GM12892 (cell line): ENCODE measurements at regions not wholly inside any gene's neighbourhood (a gene's known extent, or its start where the extent isn't known, plus 50 kb on each side); places are given as distances from the start of the nearest gene placed in this dataset.
"Not testable (repeated sequence)": the region's sequence is repeated elsewhere in the genome, so short reads cannot be mapped to it uniquely, and the experiment has no call there.

ENCODE experiments used
- DNase-seq: peaks from one replicate; pipeline ENCODE4 v3.0.0; 2011; ENCODE audit not compliant: insufficient read length
- FAIRE-seq: peaks from 2 replicates; lab custom pipeline; 2011; peaks lifted over from hg19 to GRCh38; lab: Jason Lieb, UNC
- POLR2A ChIP-seq: IDR thresholded peaks from 2 replicates; pipeline ENCODE4 v1.6.1; 2011; ENCODE audit warnings: low read depth, low read length, control low read depth
- POLR2AphosphoS5 ChIP-seq: IDR thresholded peaks from 2 replicates; pipeline ENCODE4 v1.6.1; 2011; ENCODE audit warnings: low read depth, low read length, control low read depth
- TAF1 ChIP-seq: IDR thresholded peaks from 2 replicates; pipeline ENCODE4 v1.6.1; 2011; ENCODE audit warnings: low read depth, mild to moderate bottlenecking, control low read depth, low read length, borderline replicate concordance

DNA sequence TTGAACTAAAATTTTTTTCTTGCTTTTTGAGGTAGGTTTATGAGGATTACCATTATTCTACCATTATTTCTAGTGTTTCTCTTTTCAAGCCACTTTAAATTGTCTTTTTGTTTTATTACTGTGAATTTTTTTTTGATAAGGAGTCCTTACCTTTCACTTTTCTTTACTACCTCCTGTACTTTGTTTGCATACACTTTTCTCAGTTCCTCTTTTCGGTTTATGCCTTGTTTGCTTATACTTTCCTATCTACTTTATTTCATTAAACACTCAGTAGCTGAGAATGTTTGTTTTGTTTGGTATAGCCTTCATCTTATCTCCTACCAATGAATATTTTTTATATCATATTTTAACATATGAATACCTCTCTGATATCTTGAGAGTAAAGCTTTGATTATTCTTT lies 147.9 kb downstream of the TFAP2B start:
- FAIRE-seq (no peak), DNase-seq (no peak)
- TF ChIP-seq POLR2AphosphoS5 (no peak), POLR2A (no peak), TAF1 (no peak)

GRCh38 chr6:50966986-50967385 lies 148.3 kb downstream of the TFAP2B start:
- FAIRE-seq (no peak), DNase-seq (no peak)
- TF ChIP-seq TAF1: no peak
- TF ChIP-seq POLR2AphosphoS5: no peak
- TF ChIP-seq POLR2A: no peak

DNA sequence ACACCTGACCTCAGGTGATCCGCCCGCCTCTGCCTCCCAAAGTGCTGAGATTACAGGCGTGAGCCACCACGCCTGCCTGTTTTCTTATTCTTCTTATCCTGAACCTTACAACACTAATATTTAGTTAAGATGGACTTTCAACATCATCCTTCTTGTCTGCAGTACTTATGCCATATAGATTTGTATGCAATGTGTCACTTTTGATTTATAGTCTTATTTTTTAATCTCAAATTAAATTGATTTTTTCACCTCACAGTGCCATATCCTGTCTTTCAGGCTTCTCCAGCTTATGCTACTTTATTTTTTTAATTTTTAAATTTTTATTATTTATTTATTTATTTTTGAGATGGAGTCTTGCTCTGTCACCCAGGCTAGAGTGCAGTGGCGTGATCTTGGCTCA lies 149.6 kb downstream of the TFAP2B start:
- not testable (repeated sequence) for DNase-seq, FAIRE-seq

DNA sequence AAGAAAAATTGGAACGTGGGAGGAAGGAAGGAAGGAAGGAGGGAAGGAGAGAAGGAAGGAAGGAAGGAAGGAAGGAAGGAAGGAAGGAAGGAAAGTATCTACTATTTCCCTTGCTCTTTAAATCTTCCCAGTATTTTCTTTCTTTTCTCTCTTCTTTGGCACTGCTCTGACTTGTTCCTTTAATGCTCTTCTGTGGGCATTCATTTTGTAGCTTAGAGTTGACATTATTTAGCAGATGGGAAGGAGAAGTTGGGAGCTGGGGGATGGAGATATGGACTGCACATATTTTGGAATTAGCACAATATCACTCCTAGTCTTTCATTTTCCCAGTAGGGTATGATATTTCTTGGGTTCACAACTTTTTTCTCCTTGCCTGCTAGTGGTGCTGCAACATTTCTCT lies 152.2 kb downstream of the TFAP2B start:
- DNase-seq: no peak
- no peak for FAIRE-seq
- TF ChIP-seq POLR2A (no peak), POLR2AphosphoS5 (no peak), TAF1 (no peak)

- no peak for DNase-seq
- FAIRE-seq: no peak
- TF ChIP-seq POLR2A: no peak
- no peak for TF ChIP-seq TAF1
- TF ChIP-seq POLR2AphosphoS5: no peak
Measured at GRCh38 chr6:50973464-50973863, 154.8 kb downstream of the TFAP2B start.

- DNase-seq (no peak), FAIRE-seq (no peak)
- no peak for TF ChIP-seq POLR2AphosphoS5
- TF ChIP-seq POLR2A: no peak
- no peak for TF ChIP-seq TAF1
Measured at GRCh38 chr6:50974319-50974718, 155.6 kb downstream of the TFAP2B start.

- no peak for DNase-seq
Measured at GRCh38 chr6:50975216-50975615, 156.5 kb downstream of the TFAP2B start.

DNA sequence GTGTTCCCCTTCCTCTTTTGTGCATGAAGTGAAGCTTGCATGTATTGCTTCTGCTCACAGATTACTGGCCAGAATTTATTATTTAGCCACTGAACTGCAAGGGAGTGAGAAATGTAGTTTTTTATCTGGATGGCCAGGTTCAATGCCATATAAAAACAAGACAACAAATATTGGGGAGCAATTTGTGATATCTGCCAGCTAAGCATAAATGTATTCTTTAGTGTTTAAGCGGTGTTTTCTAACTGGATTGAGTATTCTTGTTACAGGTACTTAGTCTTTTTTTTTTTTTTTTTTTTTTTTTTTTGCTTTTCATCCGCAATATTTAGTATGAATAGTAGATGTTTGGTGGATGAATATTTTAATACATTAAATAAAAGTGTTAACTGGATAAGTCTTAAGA lies 158.2 kb downstream of the TFAP2B start:
- no peak for TF ChIP-seq TAF1
- no peak for TF ChIP-seq POLR2AphosphoS5
- TF ChIP-seq POLR2A: no peak
- FAIRE-seq (no peak), DNase-seq (no peak)

More at GRCh38 chr6:50975216-50975615, 156.5 kb downstream of the TFAP2B start:
- no peak for FAIRE-seq
- TF ChIP-seq TAF1 (no peak), POLR2AphosphoS5 (no peak), POLR2A (no peak)

- TF ChIP-seq POLR2AphosphoS5 (no peak), TAF1 (no peak), POLR2A (no peak)
- FAIRE-seq (no peak), DNase-seq (no peak)
Measured at GRCh38 chr6:50977796-50978195, 159.1 kb downstream of the TFAP2B start.

- FAIRE-seq (no peak), DNase-seq (no peak)
- TF ChIP-seq POLR2A: no peak
- no peak for TF ChIP-seq TAF1
- TF ChIP-seq POLR2AphosphoS5: no peak
Measured at GRCh38 chr6:50978380-50979170, 159.9 kb downstream of the TFAP2B start.

GRCh38 chr6:50979171-50979525 lies 160.5 kb downstream of the TFAP2B start:
- no peak for FAIRE-seq
- no peak for DNase-seq

GRCh38 chr6:50984135-50984534 lies 165.5 kb downstream of the TFAP2B start:
- TF ChIP-seq POLR2AphosphoS5: no peak
- TF ChIP-seq TAF1: no peak
- no peak for TF ChIP-seq POLR2A
- DNase-seq (no peak), FAIRE-seq (no peak)

More at GRCh38 chr6:50979171-50979525, 160.5 kb downstream of the TFAP2B start:
- no peak for TF ChIP-seq POLR2A
- TF ChIP-seq POLR2AphosphoS5: no peak
- no peak for TF ChIP-seq TAF1

DNA sequence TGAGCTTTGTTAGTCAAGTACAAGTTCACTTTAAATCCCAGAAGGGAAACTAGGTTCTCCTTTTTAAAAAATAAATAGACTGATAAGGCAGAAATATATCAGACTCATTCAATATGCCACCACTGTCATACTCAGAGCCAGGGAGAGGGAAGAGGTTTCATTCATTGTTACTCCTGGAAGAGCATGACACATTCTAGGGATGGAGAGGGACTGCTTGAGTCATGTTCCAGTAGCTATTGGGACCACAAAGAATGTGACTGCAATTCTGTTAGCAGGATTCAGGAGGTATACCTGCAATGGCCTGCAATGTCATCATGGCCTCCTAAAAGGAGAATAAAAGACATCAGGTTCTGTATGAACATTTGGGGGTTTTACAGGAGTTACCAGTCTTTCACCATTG lies 167.6 kb downstream of the TFAP2B start:
- TF ChIP-seq POLR2A (no peak), POLR2AphosphoS5 (no peak), TAF1 (no peak)
- DNase-seq (no peak), FAIRE-seq (no peak)
